Activated naive CD8-positive, alpha-beta T cell treated with anti-CD3 and anti-CD28 coated beads, Interleukin-2, amount 10 ng/mL, durations not matched to agents 7 days and 5 days (primary cell): ENCODE measurements at regions not wholly inside any gene's neighbourhood (a gene's known extent, or its start where the extent isn't known, plus 50 kb on each side); places are given as distances from the start of the nearest gene placed in this dataset.

Source experiments
- ATAC-seq: fragments of 150-1000 bp; cut with Tn5 transposase; one replicate; pipeline ENCODE4 v1.10.0; 2021; ENCODE audit warnings: low read depth, moderate library complexity
- POLR2A ChIA-PET: fragments of 350-600 bp; sonication (Branson Sonifier 250); formaldehyde crosslinking; loops from one replicate; lab custom pipeline; 2021; ENCODE audit warnings: antibody characterized with exemption; lab: Charles Lee
- DNase-seq: peaks from one replicate; pipeline ENCODE4 v3.0.0; 2021
- H3K27ac Mint-ChIP-seq: one replicate; pipeline ENCODE4 v1.8.0; 2022; ENCODE audit warnings: mild to moderate bottlenecking, mixed read lengths
- H3K27me3 Mint-ChIP-seq: one replicate; pipeline ENCODE4 v1.8.0; 2022; ENCODE audit warnings: mild to moderate bottlenecking, moderate library complexity, mixed read lengths
- H3K36me3 Mint-ChIP-seq: one replicate; pipeline ENCODE4 v1.8.0; 2021; ENCODE audit warnings: mild to moderate bottlenecking, mixed read lengths
- H3K4me1 Mint-ChIP-seq: one replicate; pipeline ENCODE4 v1.8.0; 2021; ENCODE audit warnings: mixed read lengths
- H3K4me3 Mint-ChIP-seq: one replicate; pipeline ENCODE4 v1.8.0; 2022; ENCODE audit warnings: mild to moderate bottlenecking, moderate library complexity, mixed read lengths
- H3K9me3 Mint-ChIP-seq: one replicate; pipeline ENCODE4 v1.8.0; 2021; ENCODE audit warnings: mixed read lengths

DNA sequence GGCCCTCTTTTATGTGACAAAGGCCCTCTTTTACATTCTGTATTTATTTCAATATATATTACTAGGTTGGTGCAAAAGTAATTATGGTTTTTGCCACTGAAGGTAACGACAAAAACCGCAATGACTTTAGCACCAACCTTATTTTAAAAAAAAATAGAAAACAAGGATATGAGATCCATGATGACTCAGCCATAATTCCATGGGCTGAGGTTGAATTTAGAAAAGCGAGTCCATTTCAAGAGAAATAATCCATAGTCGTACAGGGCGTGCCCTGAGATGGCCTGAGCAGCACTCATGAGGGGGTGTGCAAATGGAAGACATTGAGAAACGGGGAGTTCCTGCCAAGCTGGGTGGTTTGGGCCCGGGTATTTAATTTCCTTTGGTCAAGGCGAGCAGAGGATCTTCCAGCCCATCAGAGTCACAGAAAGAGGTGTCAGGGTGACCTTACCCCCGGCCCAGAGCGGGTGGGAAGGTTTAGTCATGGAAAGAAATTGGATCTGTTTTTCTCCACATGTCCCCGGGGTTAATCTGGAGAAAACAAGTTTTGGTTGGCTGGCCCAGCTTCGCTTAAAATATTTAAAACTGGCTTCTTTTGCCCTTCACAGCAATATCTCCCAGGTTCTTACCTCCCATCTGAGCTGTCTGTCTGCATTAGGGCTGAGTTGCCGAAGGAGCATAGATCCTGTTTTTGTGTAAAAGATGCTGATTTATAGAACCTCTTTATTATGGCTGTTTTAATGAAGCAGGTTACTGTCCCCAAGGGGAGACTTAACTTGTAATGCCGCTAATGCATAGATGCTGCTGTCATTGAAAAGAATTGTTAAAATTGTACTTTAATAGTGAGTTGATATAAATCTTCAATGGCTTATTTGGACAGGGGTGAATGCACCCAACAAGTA is 255.6 kb downstream of the PREX1 start:
- Mint-ChIP-seq H3K4me1 (no peaks in the 10 kb centered on the region), H3K27me3 (peaks cover 8% of the 10 kb centered on the region), H3K9me3 (no peaks in the 10 kb centered on the region), H3K27ac (no peak overlapping the region), H3K4me3 (no peak overlapping the region), H3K36me3 (no peaks in the 10 kb centered on the region)
- no peak for ATAC-seq
- DNase-seq, result no peak
- POLR2A ChIA-PET, result no interaction called here

DNA sequence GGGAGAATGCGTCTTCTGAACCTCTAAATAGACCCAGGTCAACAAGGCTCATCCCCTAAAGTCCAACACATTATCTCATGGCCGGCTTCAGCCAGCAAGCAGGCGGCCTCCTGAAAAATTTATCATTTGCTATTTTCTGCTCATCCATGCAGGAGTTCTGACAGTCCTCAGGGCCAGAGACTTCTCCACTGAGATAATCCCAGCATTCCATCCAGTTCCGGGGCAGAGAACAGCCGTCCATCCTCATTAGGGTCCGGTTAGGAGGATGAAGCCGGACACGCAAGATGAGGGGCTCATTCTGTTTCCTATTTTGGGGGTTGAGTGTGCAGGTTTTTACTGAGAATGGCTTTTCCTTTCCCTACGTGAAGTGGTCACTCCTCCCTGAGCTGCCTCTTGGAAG is 258.1 kb downstream of the PREX1 start:
- ATAC-seq (no peak), DNase-seq (no peak)
- Mint-ChIP-seq H3K4me1 (no peaks in the 10 kb centered on the region), H3K4me3 (no peak overlapping the region), H3K9me3 (peaks cover 2% of the 10 kb centered on the region), H3K36me3 (no peaks in the 10 kb centered on the region), H3K27me3 (peaks cover 8% of the 10 kb centered on the region), H3K27ac (no peak overlapping the region)
- POLR2A ChIA-PET, result no interaction called here

DNA sequence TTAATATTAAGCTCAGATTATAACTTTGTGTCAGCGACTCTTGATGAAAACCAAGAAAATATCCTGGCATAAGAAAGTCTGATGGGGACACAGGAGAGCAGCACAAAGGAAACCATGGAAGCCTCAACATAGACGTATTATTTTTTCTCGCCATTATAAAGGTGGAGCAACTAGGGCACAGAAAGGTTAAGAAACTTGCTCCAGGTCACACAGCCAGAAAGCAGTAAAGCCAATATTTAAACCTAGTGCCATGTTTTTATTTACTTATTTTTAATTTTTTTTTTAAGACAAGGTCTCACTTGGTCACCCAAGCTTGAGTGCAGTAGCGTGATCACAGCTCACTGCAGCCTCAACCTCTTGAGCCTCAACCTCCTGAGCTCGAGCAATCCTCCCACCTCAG is 259.3 kb downstream of the PREX1 start:
- no peak overlapping the region for H3K27ac Mint-ChIP-seq
- POLR2A ChIA-PET, result interaction anchor here (0.6 kb wide), 1 partner anchor 11 kb away, joined by 3 read pairs; no protein-coding TSS in a partner anchor
- no peaks in the 10 kb centered on the region for H3K4me1 Mint-ChIP-seq
- DNase-seq (no peak), ATAC-seq (no peak)
- peaks cover 2% of the 10 kb centered on the region for H3K9me3 Mint-ChIP-seq
- no peak overlapping the region for H3K4me3 Mint-ChIP-seq
- H3K36me3 Mint-ChIP-seq, result no peaks in the 10 kb centered on the region
- peaks cover 8% of the 10 kb centered on the region for H3K27me3 Mint-ChIP-seq

DNA sequence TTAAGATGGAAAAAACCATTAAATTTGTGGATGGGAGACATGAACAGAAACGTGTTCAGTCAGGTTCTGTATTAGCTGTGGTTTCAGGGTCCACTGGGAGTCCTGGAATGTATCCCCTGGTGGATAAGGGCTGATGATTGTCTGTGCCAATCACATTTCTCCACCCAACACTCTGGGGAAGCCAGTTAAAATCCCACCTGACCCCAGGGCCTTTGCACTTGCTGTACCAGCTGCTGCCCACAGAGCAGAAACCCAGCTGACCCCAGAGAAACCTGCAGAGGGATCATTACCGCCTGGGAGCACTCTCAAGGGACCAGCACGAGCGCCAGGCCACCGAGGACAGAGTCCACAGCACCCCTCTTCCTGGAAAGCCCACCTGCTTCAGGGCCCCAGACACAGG is 260.7 kb downstream of the PREX1 start:
- DNase-seq (no peak), ATAC-seq (no peak)
- Mint-ChIP-seq H3K27ac (no peak overlapping the region), H3K36me3 (no peaks in the 10 kb centered on the region), H3K9me3 (peaks cover 2% of the 10 kb centered on the region), H3K4me3 (no peak overlapping the region), H3K4me1 (no peaks in the 10 kb centered on the region), H3K27me3 (peaks cover 6% of the 10 kb centered on the region)
- POLR2A ChIA-PET, result no interaction called here

DNA sequence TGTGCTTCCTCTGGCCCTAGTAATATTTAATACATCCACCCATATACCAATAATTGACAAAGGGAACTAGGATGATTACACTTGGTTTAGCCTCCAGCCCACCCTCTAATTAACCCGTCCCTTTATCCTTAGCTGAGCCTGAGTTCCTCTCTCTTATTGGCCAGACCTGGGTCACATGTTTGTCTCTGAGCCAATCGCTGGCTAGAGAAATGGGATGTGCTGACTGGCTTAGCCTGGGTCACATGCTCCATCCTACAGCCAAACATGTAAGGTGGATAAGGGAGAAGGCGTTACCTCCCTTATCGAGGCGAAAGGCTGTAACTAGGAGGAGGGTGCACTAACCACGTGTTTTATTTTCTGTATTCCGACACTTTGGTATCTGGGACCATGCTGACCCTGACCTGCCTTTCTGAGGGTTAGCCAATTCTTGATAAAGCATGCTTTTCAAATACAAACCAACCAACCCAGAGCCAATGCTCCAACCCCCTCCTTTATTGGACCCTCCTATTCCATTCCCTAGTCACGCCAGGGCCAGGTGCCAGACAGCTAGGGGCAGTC is 262.7 kb downstream of the PREX1 start:
- DNase-seq (no peak), ATAC-seq (no peak)
- Mint-ChIP-seq H3K9me3 (peaks cover 2% of the 10 kb centered on the region), H3K4me1 (no peaks in the 10 kb centered on the region), H3K27me3 (peaks cover 6% of the 10 kb centered on the region), H3K36me3 (no peaks in the 10 kb centered on the region), H3K4me3 (no peak overlapping the region), H3K27ac (no peak overlapping the region)
- POLR2A ChIA-PET, result no interaction called here

DNA sequence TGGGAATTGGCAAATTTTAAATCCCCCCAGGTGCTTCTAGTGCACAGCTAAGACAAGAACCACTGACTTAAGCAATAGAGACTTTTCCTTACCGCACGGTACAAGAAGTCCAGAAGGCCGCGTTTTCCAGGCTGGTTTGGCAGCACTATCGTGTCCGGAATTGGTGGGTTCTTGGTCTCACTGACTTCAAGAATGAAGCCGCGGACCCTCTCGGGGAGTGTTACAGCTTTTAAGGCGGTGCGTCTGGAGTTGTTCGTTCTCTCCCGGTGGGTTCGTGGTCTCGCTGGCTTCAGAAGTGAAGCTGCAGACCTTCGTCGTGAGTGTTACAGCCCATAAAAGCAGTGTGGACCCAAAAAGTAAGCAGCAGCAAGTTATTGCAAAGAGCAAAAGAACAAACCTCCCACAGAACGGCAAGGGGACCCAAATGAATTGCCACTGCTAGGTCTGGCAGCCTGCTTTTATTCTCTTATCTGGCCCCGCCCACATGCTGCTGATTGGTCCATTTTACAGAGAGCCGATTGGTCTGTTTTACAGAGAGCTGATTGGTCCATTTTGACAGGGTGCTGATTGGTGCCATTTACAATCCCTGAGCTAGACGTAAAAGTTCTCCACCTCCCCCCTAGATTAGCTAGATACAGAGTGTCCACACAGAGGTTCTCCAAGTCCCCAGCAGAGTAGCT is 264.5 kb downstream of the PREX1 start:
- Mint-ChIP-seq H3K4me1 (no peaks in the 10 kb centered on the region), H3K4me3 (no peak overlapping the region), H3K27ac (no peak overlapping the region), H3K9me3 (peaks cover 2% of the 10 kb centered on the region), H3K27me3 (peaks cover 5% of the 10 kb centered on the region), H3K36me3 (no peaks in the 10 kb centered on the region)
- POLR2A ChIA-PET, result no interaction called here
- ATAC-seq (no peak), DNase-seq (no peak)

DNA sequence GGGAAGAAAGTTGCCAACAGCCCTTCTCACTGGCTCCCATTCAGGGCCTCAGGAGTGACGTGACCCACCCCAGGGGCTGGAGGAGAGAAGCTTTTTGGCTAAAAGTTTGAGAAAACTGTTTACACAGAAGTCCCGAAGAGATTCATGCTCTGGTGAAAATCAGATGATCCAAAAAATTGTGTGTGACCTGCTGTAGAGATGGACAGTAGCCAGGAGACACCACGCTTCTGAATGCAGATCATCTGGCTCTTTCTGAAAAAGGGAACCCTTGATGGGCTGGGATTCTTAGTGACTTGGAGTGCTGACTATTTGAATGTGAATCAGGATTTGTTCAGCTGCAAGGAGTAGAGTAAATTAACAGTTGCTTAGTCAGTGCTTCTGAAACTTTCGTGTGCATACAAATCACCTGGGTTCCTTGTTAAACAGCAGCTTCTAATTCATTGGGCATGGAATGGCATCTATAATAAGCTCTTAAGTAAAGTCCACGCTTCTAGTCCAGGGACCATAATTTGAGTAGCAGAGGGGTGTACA is 265.1 kb downstream of the PREX1 start:
- Mint-ChIP-seq H3K36me3 (no peaks in the 10 kb centered on the region), H3K27me3 (peaks cover 3% of the 10 kb centered on the region), H3K27ac (no peak overlapping the region), H3K9me3 (peaks cover 2% of the 10 kb centered on the region), H3K4me3 (no peak overlapping the region), H3K4me1 (no peaks in the 10 kb centered on the region)
- POLR2A ChIA-PET, result no interaction called here
- DNase-seq, result no peak
- no peak for ATAC-seq

DNA sequence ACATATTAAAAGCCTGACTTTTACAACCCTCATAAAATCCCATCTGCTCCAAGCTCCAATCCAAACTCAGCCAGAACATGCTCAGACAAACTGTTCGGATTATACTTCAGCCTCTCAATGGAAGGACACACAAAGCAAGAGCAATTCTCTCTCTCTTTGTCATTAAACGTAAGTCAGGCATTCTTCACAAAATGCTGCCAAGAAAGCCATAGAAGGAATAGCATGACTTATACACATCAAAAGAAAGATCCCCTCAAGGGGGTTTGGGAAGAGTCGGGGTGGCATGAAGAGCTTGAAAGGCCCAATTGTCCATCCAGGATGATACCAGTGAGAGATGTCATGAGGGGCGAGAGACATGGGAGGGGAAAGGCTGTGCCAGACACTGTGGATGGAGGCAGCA is 268.9 kb downstream of the PREX1 start:
- no peak overlapping the region for H3K27ac Mint-ChIP-seq
- ATAC-seq, result no peak

DNA sequence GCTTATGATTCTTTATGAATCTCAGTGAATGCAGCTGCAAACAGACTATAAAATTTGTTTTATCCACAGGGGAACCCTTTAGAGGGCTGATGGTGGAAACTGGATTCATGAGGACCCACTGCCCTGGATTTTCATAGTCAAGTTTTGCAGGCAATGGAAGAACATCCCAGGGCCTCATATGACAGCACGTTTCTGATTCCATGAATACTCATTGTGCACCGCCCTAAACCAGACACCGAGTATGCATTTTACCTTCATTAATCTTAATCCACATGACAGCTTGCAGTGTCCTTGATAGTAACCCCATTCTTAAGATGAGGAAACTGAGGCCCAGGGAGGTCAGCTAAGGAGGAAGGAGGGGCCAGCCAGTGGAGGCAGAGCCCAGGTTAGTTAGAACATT is 270.4 kb downstream of the PREX1 start:
- Mint-ChIP-seq H3K9me3 (no peaks in the 10 kb centered on the region), H3K27ac (no peak overlapping the region), H3K36me3 (no peaks in the 10 kb centered on the region), H3K27me3 (peaks cover 3% of the 10 kb centered on the region), H3K4me3 (no peak overlapping the region), H3K4me1 (no peaks in the 10 kb centered on the region)
- POLR2A ChIA-PET, result interaction anchor here (0.6 kb wide), 1 partner anchor 11 kb away, joined by 3 read pairs; no protein-coding TSS in a partner anchor
- no peak for ATAC-seq
- DNase-seq, result no peak

More for the DNA sequence above, 268.9 kb downstream of the PREX1 start:
- no peaks in the 10 kb centered on the region for H3K4me1 Mint-ChIP-seq
- no peak for DNase-seq
- H3K4me3 Mint-ChIP-seq, result no peak overlapping the region
- no peaks in the 10 kb centered on the region for H3K9me3 Mint-ChIP-seq
- H3K27me3 Mint-ChIP-seq, result peaks cover 3% of the 10 kb centered on the region
- no peaks in the 10 kb centered on the region for H3K36me3 Mint-ChIP-seq
- POLR2A ChIA-PET, result interaction anchor here (0.6 kb wide), 1 partner anchor 451 kb away, joined by 4 read pairs; no protein-coding TSS in a partner anchor

DNA sequence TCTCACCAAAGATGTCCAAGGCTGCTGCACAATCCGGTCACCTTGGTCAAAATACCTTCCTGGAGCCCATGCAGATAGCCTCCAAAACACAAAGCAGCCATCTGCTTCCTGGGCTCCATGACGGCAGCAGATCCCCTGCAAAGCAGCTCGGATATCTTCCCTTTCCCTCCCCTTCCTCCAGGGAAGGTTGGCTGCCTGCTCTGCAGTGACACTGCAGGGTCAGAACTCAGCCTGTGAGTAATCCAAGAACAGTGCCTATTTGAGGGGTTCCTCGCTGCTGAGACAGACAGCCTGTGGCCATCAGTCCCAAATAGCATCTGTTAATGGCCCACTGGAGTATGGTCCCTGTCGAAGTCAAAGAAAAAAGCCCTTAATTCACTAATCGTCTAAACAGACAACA is 270.8 kb downstream of the PREX1 start:
- ATAC-seq, result no peak
- POLR2A ChIA-PET, result no interaction called here
- no peak for DNase-seq
- Mint-ChIP-seq H3K4me3 (no peak overlapping the region), H3K36me3 (no peaks in the 10 kb centered on the region), H3K27me3 (peaks cover 3% of the 10 kb centered on the region), H3K4me1 (no peaks in the 10 kb centered on the region), H3K27ac (no peak overlapping the region), H3K9me3 (no peaks in the 10 kb centered on the region)

DNA sequence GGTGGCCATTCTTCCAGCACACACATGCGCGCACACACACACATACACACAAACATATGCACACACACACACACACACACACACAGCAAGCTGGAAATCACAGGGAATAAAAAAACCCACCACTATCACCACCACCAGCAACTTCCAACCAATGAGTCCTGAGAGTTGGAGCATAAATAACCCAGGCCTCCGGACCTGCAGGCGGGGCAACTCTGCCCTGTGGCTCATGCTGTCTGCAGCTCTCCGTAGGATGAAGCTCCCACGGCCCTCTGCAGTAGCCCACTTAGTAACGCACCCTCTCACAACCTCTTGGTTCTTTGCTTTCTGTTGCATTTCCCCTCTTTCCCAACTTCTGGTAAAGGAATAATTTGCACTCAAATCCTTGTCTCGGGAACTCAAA is 275.2 kb downstream of the PREX1 start:
- Mint-ChIP-seq H3K36me3 (no peaks in the 10 kb centered on the region), H3K4me3 (no peak overlapping the region), H3K27ac (no peak overlapping the region), H3K9me3 (no peaks in the 10 kb centered on the region), H3K27me3 (peaks cover 3% of the 10 kb centered on the region), H3K4me1 (no peaks in the 10 kb centered on the region)
- POLR2A ChIA-PET, result no interaction called here
- ATAC-seq (no peak), DNase-seq (no peak)

DNA sequence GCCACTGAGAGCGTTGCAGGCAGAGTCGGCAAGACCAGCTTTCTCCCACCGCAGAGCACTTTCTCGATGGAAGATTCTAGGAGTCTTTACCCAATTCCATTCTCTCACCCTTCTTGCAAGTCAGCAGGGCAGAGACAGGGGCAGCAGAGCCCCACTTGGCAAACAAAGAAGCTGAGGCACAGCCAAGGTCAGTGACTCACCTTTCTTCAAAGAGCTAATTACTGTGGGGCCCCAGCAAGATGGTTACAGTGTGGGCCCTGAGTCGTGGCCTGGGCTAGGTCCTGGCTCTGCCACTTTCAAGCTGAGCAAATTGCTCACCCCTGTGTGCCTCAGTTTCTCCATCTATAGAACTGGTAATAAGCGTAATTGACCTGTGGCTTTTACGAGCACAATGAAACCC is 277.0 kb downstream of the PREX1 start:
- no peak overlapping the region for H3K27ac Mint-ChIP-seq
- no peak overlapping the region for H3K4me3 Mint-ChIP-seq
- no peaks in the 10 kb centered on the region for H3K9me3 Mint-ChIP-seq
- no peak for DNase-seq
- no peaks in the 10 kb centered on the region for H3K4me1 Mint-ChIP-seq
- ATAC-seq, result no peak
- peaks cover 3% of the 10 kb centered on the region for H3K27me3 Mint-ChIP-seq
- no peaks in the 10 kb centered on the region for H3K36me3 Mint-ChIP-seq
- POLR2A ChIA-PET, result no interaction called here

DNA sequence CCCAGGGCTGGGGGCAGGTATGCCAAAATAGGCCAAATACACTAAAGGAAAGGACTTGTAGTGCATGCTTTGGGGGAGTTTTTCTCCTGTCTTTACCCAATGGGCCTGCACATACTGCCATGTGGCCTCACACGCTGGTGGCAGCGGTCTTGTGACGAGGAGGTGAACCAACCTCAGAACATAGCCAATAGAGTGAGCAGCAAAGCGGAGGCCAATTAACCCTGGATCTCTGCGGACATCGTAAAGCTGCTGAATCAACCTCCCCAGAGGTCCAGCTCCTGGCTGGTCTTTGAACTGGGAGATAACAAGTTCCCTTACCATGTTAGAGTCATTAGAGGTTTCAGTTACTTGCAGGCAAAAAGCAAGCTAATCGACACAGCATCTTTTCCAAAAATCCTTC is 280.1 kb downstream of the PREX1 start:
- H3K27me3 Mint-ChIP-seq, result peaks cover 6% of the 10 kb centered on the region
- no peaks in the 10 kb centered on the region for H3K36me3 Mint-ChIP-seq
- no peaks in the 10 kb centered on the region for H3K9me3 Mint-ChIP-seq
- ATAC-seq (no peak), DNase-seq (no peak)
- POLR2A ChIA-PET, result no interaction called here
- no peak overlapping the region for H3K27ac Mint-ChIP-seq
- no peaks in the 10 kb centered on the region for H3K4me1 Mint-ChIP-seq
- no peak overlapping the region for H3K4me3 Mint-ChIP-seq
